T-helper 9 cell (primary cell): ENCODE measurements at regions not wholly inside any gene's neighbourhood (a gene's known extent, or its start where the extent isn't known, plus 50 kb on each side); places are given as distances from the start of the nearest gene placed in this dataset.
"Not testable (repeated sequence)": the region's sequence is repeated elsewhere in the genome, so short reads cannot be mapped to it uniquely, and the experiment has no call there.

Source experiments
- DNase-seq: peaks from one replicate; pipeline ENCODE4 v3.0.0-alpha.2; 2020

DNA sequence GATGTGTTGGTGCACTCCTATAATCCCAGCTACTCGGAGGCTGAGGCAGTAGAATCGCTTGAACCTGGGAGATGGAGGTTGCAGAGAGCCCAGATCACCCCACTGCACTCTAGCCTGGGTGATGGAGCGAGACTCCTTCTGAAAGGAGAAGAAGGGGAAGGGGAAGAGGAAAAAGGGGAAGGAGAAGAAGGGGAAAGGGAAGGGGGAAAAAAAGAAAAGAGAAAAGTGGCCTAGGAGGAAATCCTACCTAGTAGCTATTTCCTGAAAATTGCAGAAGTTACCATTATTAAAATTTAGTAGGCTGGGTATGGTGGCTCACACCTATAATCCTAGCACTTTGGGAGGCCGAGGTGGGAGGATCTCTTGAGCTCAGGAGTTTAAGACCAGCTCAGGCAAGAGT lies 67.4 kb downstream of the ARRDC3 start:
- no peak for DNase-seq

- peak; percentile 60 for DNase-seq
Observed at GRCh38 chr5:91313757-91314673, 69.1 kb downstream of the ARRDC3 start.

DNA sequence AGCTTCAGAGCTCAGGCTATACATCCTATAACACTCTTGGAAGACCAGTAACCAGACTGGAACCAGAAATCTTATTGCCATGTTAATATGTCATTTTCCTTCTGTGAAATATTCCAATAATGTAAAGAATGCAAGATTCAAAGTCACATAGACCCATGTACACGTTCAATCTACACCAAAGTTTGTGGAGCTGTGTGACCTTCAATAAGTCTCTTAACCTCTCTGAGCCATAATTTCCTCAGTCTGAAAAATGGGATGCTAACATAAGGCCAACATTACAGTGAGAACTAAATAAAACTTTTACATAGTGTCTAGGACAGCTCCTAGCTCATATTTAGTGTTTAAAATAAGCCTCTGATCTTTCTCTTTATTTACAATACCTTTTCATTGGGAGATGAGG lies 70.4 kb downstream of the ARRDC3 start:
- DNase-seq, result no peak

GRCh38 chr5:91311697-91312501 lies 71.2 kb downstream of the ARRDC3 start:
- DNase-seq, result peak; percentile 32

GRCh38 chr5:91311168-91311696 lies 71.9 kb downstream of the ARRDC3 start:
- DNase-seq, result no peak

DNA sequence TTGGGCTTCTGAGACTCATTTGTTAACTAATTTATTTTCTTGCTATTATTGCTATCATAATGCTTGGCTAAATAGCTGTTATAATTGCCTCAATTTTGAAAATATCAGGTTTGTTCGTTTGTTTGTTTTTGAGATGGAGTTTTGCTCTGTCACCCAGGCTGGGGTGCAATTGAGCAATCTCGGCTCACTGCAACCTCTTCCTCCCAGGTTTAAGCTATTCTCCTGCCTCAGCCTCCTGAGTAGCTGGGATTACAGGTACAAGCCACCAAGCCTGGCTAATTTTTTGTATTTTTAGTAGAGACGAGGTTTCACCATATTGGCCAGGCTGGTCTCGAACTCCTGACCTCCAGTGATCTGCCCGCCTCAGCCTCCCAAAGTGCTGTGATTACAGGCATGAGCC lies 75.0 kb downstream of the ARRDC3 start:
- DNase-seq, result not testable (repeated sequence)

GRCh38 chr5:91307048-91307447 lies 76.1 kb downstream of the ARRDC3 start:
- no peak for DNase-seq

DNA sequence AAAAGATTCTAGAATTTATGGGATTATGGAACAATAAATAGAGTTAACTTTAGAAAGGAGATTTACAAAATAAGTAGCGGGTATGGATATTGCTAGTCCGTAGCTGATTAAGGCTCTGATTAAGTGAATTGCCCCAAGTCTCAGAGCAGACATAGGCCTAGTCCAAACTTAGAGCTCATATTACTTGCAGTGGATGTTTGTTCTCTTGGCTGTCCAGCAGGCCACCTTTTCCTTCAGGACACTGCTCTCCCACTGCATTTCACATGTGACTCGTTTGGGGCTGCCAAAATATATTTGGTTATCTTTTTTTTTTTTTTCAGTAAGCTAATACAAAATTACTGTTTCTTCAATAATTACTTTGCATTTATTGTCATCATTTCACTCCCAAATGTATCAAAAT lies 76.6 kb downstream of the ARRDC3 start:
- DNase-seq, result no peak

GRCh38 chr5:91305640-91306039 lies 77.5 kb downstream of the ARRDC3 start:
- no peak for DNase-seq

GRCh38 chr5:91304015-91304414 lies 79.1 kb downstream of the ARRDC3 start:
- not testable (repeated sequence) for DNase-seq

GRCh38 chr5:91302958-91303357 lies 80.2 kb downstream of the ARRDC3 start:
- DNase-seq, result no peak

DNA sequence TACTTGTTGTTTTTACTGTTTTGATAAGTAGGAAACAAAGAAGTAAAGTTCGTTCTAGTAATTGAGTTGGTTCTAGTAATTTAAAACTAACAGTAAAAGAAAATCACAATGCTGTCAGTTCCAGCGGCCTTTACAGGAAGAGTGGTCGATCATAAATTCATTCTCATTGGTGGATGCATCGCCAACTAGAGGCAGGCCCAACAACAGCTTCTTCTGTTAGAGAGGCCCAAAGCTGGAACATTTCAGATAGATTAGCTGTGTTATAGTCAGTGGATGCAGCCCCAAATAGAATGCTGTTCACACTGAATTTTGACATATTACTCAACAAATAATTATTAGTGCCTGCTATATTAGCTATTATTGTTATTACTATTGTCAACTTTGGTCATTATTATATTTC lies 80.8 kb downstream of the ARRDC3 start:
- DNase-seq, result no peak

DNA sequence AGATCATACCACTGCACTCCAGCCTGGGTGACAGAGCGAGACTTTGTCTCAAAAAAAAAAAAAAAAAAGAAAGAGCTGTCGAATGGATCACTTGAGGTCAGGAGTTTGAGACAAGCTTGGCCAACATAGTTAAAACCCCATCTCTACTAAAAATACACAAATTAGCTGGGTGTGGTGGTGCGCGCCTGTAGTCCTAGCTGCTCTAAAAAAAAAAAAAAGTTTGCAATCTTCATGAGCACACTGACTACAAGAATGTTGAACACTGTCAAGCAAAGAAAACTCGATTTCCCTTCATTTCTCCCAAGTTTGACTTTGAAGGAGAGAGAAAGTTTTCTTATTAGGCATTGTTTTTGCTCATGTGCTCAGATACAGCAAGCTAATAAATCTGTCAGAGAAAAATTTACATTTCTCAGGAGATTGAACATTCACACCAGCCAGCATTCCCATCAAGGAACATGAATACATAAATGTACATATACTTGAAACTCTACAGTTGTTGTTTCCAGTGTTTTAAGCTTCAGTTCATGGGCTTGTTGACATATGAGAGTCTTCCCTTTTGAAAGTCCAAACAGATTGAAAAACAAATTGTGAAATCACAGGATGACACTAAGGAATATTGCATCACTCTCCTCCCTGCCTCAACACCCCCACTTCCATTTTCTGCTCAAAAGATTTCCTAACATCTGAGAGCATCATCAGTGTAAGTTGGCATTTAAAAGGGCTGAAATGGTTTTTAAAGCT lies 81.8 kb downstream of the ARRDC3 start:
- DNase-seq, result no peak

DNA sequence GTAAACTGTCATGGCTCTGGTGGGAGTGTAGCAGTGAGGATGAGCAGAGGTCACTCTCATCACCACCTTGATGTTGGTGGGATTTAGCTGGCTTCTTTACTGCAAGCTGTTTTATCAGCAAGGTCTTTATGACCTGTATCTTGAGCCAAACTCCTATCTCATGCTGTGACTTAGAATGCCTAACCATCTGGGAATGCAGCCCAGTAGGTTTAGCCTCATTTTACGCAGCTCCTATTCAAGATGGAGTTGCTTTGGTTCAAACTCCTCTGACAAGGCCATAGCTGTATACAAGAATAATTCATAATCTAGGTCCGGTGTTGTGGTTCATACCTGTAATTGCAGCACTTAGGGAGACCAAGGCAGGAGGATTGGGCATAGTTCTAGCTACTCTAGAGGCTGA lies 85.1 kb downstream of the ARRDC3 start:
- no peak for DNase-seq

DNA sequence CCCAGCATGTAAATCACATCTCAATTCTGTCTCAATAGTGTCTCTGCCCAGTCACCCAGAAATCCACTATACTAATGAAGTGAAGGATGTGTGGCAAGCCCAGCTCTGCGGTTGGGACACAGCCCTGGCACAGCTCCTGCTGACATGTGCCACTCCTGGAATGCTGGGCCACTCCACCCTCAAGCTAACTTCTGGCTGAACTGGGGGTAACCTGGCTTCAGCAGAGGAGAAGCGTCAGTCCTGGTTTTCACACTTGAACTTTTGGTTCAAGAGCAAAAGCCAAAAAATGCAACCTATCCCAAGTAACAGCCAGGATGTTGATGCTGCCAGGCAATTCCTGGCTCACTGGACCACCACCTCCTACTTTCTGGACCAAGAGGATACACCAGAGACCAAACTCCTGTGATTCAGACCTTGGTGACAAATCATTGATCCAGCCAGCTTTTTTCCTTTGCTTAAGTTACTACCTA lies 86.4 kb downstream of the ARRDC3 start:
- no peak for DNase-seq

- DNase-seq, result not testable (repeated sequence)
Observed at GRCh38 chr5:91296102-91296501, 87.0 kb downstream of the ARRDC3 start.

- DNase-seq, result no peak
Observed at GRCh38 chr5:91293131-91293530, 90.0 kb downstream of the ARRDC3 start.

DNA sequence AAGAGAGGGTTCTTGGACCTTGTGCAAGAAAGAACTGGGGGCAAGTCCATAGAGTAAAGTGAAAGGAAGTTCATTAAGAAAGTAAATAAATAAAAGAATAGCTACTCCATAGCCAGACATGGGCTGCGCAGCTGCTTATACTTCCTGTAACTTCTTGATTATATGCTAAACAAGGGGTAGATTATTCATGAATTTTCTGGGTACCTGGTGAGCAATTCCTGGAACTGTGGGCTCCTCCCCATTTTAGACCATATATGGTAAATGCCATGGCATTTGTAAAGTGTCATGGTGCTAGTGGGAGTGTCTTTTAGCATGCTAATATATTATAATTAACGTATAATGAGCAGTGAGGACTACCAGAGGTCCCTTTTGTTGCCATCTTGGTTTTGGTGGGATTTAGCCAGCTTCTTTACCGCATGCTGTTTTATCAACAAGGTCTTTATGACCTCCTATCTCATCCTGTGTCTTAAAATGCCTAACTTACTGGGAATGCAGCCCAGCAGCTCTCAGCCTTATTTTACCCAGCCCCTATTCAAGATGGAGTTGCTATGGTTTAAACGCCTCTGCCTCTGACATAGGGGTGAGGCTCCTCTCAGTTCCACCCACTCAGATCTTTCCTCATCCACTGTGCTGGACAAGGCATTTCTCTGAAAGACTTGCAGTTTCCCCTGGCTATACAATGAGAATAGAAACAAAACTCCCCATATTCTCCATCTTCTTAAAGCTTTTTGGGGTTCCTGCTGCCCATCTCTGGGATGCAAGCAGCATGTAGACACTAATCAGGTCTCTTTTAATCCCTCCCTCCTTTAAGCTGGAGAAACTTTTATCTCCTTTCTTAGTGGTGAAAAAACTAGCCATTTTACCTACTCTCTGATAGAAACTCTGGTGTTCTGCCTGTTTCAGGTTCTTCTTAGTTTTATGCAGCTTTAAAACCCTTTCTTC lies 91.2 kb downstream of the ARRDC3 start:
- no peak for DNase-seq

- no peak for DNase-seq
Observed at GRCh38 chr5:91288118-91288916, 94.8 kb downstream of the ARRDC3 start.

DNA sequence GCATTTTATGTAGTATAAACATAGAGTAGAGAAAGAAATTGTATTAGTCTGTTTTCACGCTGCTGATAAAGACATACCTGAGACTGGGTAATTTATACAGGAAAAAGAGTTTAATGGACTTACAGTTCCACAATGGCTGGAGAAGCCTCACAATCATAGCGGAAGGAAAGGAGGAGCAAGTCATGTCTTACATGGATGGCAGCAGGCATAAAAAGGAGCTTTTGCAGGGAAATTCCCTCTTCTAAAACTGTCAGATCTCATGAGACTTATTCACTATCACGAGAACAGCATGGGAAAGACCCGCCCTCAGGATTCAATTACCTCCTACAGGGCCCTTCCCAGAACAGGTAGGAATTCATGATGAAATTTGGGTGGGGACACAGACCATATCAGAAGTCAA lies 98.1 kb downstream of the ARRDC3 start:
- not testable (repeated sequence) for DNase-seq

- no peak for DNase-seq
Observed at GRCh38 chr5:91283899-91284298, 99.2 kb downstream of the ARRDC3 start.
